HUES48 (cell line): ENCODE measurements at regions not wholly inside any gene's neighbourhood (a gene's known extent, or its start where the extent isn't known, plus 50 kb on each side); places are given as distances from the start of the nearest gene placed in this dataset.

Source experiments
- H3K27ac ChIP-seq: one replicate; pipeline ENCODE4 v1.7.0; 2013; ENCODE audit warnings: low read depth, low read length, inconsistent platforms
- H3K27me3 ChIP-seq: 2 replicates; pipeline ENCODE4 v1.6.1; 2013; ENCODE audit warnings: mild to moderate bottlenecking, low read length; ENCODE audit not compliant: control insufficient read depth, insufficient read depth
- H3K36me3 ChIP-seq: 2 replicates; pipeline ENCODE4 v1.6.1; 2013; ENCODE audit warnings: low read length; ENCODE audit not compliant: control insufficient read depth, insufficient read depth
- H3K4me1 ChIP-seq: 2 replicates; pipeline ENCODE4 v1.6.1; 2013; ENCODE audit warnings: mild to moderate bottlenecking, low read length; ENCODE audit not compliant: control insufficient read depth, insufficient read depth
- H3K4me3 ChIP-seq: 2 replicates; pipeline ENCODE4 v1.5.1; 2013; ENCODE audit warnings: mild to moderate bottlenecking, low read depth, low read length
- H3K9ac ChIP-seq: 2 replicates; pipeline ENCODE4 v1.6.1; 2013; ENCODE audit warnings: mild to moderate bottlenecking, low read depth, low read length, moderate library complexity
- H3K9me3 ChIP-seq: 2 replicates; pipeline ENCODE4 v1.6.1; 2013; ENCODE audit warnings: low read length; ENCODE audit not compliant: control insufficient read depth, insufficient read depth

- H3K36me3 ChIP-seq = no peaks in the 10 kb centered on the region
- H3K4me3 ChIP-seq = no peak overlapping the region
- H3K27me3 ChIP-seq = no peaks in the 10 kb centered on the region
- H3K4me1 ChIP-seq = no peaks in the 10 kb centered on the region
- no peak overlapping the region for H3K27ac ChIP-seq
- no peak overlapping the region for H3K9ac ChIP-seq
- no peaks in the 10 kb centered on the region for H3K9me3 ChIP-seq
These were observed 549.5 kb upstream of the ARRDC4 start for GRCh38 chr15:97410897-97411575.

DNA sequence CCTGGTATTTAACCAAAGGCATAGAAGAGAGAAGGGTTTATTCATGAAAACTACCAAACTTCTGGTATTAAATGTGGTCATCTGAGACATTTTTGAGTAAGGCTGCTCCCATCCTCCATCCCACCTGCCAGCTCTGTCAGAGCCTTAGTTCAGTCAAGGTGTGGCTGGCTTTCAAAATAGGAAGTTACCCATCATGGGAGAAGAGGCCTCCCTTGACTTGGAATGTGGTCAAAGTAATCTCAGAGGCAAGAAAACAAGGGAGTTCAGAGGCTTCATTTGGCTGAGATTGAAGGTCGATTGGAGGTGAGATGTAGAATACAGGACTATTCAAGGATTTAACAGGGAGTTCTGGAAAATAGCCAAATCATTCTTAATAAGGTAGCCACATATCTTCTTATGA is 540.4 kb upstream of the ARRDC4 start:
- Histone ChIP-seq H3K4me1 (no peaks in the 10 kb centered on the region), H3K27ac (no peak overlapping the region), H3K36me3 (no peaks in the 10 kb centered on the region), H3K9ac (no peak overlapping the region), H3K9me3 (no peaks in the 10 kb centered on the region; the same call in 1 of the 2 replicates), H3K4me3 (no peak overlapping the region), H3K27me3 (no peaks in the 10 kb centered on the region)

DNA sequence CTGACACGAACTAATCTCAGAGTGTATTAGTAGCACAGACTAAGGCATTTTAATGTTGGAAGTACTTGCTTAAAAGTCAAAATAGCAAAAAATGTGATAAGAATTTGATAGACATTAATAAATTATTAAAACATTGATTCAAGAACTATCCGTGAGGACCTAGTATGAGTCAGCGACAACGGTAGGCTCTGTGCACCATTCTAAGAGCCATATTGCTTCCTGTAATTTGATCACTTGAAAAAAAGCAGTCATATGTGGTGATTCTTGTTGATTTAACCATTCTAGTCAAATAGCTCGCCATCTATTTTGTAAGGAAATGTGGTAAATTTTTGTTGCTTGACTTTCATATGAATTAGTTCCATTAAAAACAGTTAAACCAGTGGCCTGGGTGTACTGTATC is 534.9 kb upstream of the ARRDC4 start:
- Histone ChIP-seq H3K9me3 (no peaks in the 10 kb centered on the region), H3K27me3 (no peaks in the 10 kb centered on the region), H3K27ac (no peak overlapping the region), H3K4me3 (no peak overlapping the region), H3K9ac (no peak overlapping the region), H3K4me1 (no peaks in the 10 kb centered on the region), H3K36me3 (no peaks in the 10 kb centered on the region)

- no peaks in the 10 kb centered on the region for H3K4me1 ChIP-seq
- no peak overlapping the region for H3K4me3 ChIP-seq
- no peak overlapping the region for H3K27ac ChIP-seq
- no peaks in the 10 kb centered on the region for H3K9me3 ChIP-seq
- no peaks in the 10 kb centered on the region for H3K27me3 ChIP-seq
- H3K9ac ChIP-seq = no peak overlapping the region
- no peaks in the 10 kb centered on the region for H3K36me3 ChIP-seq
These were observed 517.4 kb upstream of the ARRDC4 start for GRCh38 chr15:97443101-97443500.

GRCh38 chr15:97446138-97446537 is 514.4 kb upstream of the ARRDC4 start:
- Histone ChIP-seq H3K9ac (no peak overlapping the region), H3K27me3 (no peaks in the 10 kb centered on the region), H3K4me1 (no peaks in the 10 kb centered on the region), H3K4me3 (no peak overlapping the region), H3K9me3 (no peaks in the 10 kb centered on the region), H3K36me3 (no peaks in the 10 kb centered on the region), H3K27ac (no peak overlapping the region)

DNA sequence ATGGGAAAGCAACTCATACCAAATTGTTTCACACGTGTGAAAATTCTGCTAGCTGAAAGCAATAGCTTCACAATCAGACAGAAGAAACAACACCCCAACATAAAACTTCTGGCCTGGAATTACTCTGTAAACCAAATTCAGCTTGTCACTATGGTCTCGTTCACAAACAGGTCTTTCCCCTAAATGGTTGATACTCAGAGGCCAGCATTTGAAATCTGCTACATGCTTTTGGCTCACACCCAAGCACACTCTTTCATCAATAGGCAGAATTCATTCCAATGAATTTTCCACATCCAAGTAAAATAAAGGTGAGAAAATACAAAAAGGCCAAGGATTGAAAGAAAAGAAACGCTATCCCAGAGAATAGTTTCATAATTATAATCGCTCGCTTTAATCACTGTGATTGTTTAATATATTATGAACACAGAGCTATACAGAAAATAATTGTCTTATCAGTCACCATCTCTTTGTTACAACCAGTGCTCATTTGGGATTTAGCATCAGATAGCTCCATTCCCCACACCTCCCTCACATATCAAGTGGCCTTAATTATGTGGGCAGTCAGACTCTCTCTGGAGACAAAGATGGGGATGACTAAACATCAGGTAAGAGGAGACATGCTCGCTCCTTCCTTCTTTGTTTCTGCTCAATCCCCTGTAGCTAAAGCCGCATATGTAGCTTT is 503.8 kb upstream of the ARRDC4 start:
- no peak overlapping the region for H3K27ac ChIP-seq
- no peaks in the 10 kb centered on the region for H3K27me3 ChIP-seq
- H3K36me3 ChIP-seq = no peaks in the 10 kb centered on the region
- H3K9ac ChIP-seq = no peak overlapping the region
- no peaks in the 10 kb centered on the region for H3K9me3 ChIP-seq
- H3K4me3 ChIP-seq = no peak overlapping the region
- H3K4me1 ChIP-seq = no peaks in the 10 kb centered on the region

DNA sequence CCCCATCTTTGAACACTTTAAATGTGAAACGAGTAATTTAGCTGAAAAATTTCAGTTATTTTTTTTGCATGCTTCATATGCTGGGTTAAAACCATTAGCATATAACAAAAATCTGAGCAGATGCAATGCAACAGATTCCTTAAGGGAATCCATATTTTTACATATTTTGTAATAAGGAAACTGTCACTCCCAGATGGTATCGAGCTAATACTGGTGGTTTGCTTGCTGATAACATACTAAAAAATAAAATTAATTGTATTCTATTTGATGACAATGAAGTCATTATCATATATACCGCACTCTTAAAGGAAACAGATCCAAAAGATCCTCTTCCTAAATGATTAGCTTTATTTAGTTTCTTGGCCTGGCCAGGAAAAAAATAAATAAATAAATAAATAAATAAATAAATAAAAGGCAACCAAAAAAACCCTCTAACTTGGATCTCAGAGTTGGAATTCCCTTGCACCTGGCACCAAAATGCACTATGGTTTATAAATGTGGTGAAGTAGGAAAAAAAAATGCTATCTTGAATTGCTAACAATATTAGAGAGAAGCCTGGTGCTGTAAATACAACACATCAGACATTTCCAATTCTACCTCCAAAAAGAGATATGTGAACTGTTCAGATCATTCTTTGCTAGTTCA is 503.2 kb upstream of the ARRDC4 start:
- Histone ChIP-seq H3K4me3 (no peak overlapping the region), H3K27me3 (no peaks in the 10 kb centered on the region), H3K27ac (no peak overlapping the region), H3K9ac (no peak overlapping the region), H3K9me3 (no peaks in the 10 kb centered on the region), H3K4me1 (no peaks in the 10 kb centered on the region), H3K36me3 (no peaks in the 10 kb centered on the region)

GRCh38 chr15:97459771-97460170 is 500.7 kb upstream of the ARRDC4 start:
- H3K36me3 ChIP-seq = no peaks in the 10 kb centered on the region
- H3K27ac ChIP-seq = no peak overlapping the region
- H3K4me1 ChIP-seq = no peaks in the 10 kb centered on the region
- no peaks in the 10 kb centered on the region for H3K9me3 ChIP-seq
- no peaks in the 10 kb centered on the region for H3K27me3 ChIP-seq
- H3K9ac ChIP-seq = no peak overlapping the region
- no peak overlapping the region for H3K4me3 ChIP-seq

DNA sequence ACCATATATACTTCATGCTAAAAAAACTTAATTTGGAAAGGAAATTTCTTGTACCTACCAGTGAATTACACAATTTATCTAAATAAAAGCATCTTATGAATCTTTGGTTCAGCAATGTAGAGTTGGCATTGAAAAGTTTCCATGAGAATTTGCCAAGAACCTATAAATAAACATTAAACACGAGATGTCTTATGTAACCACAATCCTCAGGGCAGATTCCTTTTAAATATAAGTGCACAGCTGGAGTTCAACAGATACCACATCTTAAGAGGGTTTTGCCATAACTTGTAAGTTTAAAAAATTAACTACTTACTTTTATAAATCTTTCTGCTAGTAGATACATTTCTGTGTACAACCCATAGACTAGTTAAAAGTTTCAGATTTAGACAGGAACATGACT is 499.3 kb upstream of the ARRDC4 start:
- Histone ChIP-seq H3K27me3 (no peaks in the 10 kb centered on the region), H3K9ac (no peak overlapping the region), H3K9me3 (no peaks in the 10 kb centered on the region), H3K4me3 (no peak overlapping the region), H3K36me3 (no peaks in the 10 kb centered on the region), H3K4me1 (no peaks in the 10 kb centered on the region), H3K27ac (no peak overlapping the region)

DNA sequence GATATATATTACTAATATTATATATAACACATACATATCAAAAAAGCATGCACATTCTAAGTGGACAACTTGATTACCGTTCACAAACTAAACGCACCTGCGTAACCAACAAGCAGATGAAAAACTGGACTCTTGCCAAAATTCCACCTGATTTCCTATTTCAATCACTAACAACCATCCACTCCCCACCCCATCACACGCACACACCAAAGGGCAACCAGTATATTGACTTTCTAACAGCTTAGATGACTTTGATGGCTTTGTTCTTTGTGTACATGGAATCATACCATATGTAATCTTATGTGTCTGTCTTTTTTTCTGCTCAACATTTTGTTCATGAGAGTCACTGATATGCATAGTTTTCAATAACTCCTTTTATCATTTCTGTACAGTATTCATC is 496.8 kb upstream of the ARRDC4 start:
- no peaks in the 10 kb centered on the region for H3K27me3 ChIP-seq
- no peak overlapping the region for H3K4me3 ChIP-seq
- H3K27ac ChIP-seq = no peak overlapping the region
- H3K36me3 ChIP-seq = no peaks in the 10 kb centered on the region
- no peaks in the 10 kb centered on the region for H3K4me1 ChIP-seq
- no peak overlapping the region for H3K9ac ChIP-seq
- no peaks in the 10 kb centered on the region for H3K9me3 ChIP-seq

GRCh38 chr15:97470417-97470816 is 490.1 kb upstream of the ARRDC4 start:
- no peaks in the 10 kb centered on the region for H3K27me3 ChIP-seq
- no peaks in the 10 kb centered on the region for H3K9me3 ChIP-seq
- H3K27ac ChIP-seq = no peak overlapping the region
- no peak overlapping the region for H3K4me3 ChIP-seq
- no peaks in the 10 kb centered on the region for H3K4me1 ChIP-seq
- no peaks in the 10 kb centered on the region for H3K36me3 ChIP-seq
- no peak overlapping the region for H3K9ac ChIP-seq
